Activated CD8-positive, alpha-beta memory T cell treated with anti-CD3 and anti-CD28 coated beads, Interleukin-2, amount 10 ng/mL, durations not matched to agents 7 days and 5 days (primary cell): ENCODE measurements at regions not wholly inside any gene's neighbourhood (a gene's known extent, or its start where the extent isn't known, plus 50 kb on each side); places are given as distances from the start of the nearest gene placed in this dataset.

Experiments used
- ATAC-seq: fragments of 150-1000 bp; cut with Tn5 transposase; one replicate; pipeline ENCODE4 v1.10.0; 2021; ENCODE audit warnings: moderate library complexity
- CTCF ChIA-PET: fragments of 350-600 bp; sonication (Branson Sonifier 250); formaldehyde crosslinking; loops from one replicate; lab custom pipeline; 2021; ENCODE audit warnings: antibody characterized with exemption; lab: Charles Lee
- DNase-seq: peaks from one replicate; pipeline ENCODE4 v3.0.0-alpha.2; 2020
- H3K27ac Mint-ChIP-seq: one replicate; pipeline ENCODE4 v1.8.0; 2021; ENCODE audit warnings: mild to moderate bottlenecking, mixed read lengths
- H3K27me3 Mint-ChIP-seq: one replicate; pipeline ENCODE4 v1.8.0; 2021; ENCODE audit warnings: mixed read lengths
- H3K36me3 Mint-ChIP-seq: one replicate; pipeline ENCODE4 v1.8.0; 2021; ENCODE audit warnings: mild to moderate bottlenecking, mixed read lengths
- H3K4me1 Mint-ChIP-seq: one replicate; pipeline ENCODE4 v1.8.0; 2021; ENCODE audit warnings: mixed read lengths
- H3K4me3 Mint-ChIP-seq: one replicate; pipeline ENCODE4 v1.8.0; 2021; ENCODE audit warnings: mild to moderate bottlenecking, moderate library complexity, mixed read lengths
- H3K9me3 Mint-ChIP-seq: one replicate; pipeline ENCODE4 v1.8.0; 2022; ENCODE audit warnings: low read depth, mixed read lengths

GRCh38 chrX:10722851-10723250 is 102.5 kb upstream of the MID1 start:
- Mint-ChIP-seq H3K4me3 (no peak overlapping the region), H3K27me3 (no peaks in the 10 kb centered on the region), H3K36me3 (no peaks in the 10 kb centered on the region), H3K4me1 (no peaks in the 10 kb centered on the region), H3K9me3 (no peaks in the 10 kb centered on the region), H3K27ac (no peak overlapping the region)
- CTCF ChIA-PET: interaction anchor here (1.2 to 3.5 kb wide), 2 partner anchors 532 to 536 kb away, joined by 3 to 19 read pairs; no protein-coding TSS in a partner anchor
- DNase-seq (peak; percentile 46), ATAC-seq (no peak)

- no peak overlapping the region for H3K27ac Mint-ChIP-seq
These were observed 104.7 kb upstream of the MID1 start for GRCh38 chrX:10725071-10725470.

GRCh38 chrX:10726647-10727046 is 106.3 kb upstream of the MID1 start:
- Mint-ChIP-seq H3K36me3 (no peaks in the 10 kb centered on the region), H3K4me3 (no peak overlapping the region), H3K27me3 (no peaks in the 10 kb centered on the region), H3K4me1 (no peaks in the 10 kb centered on the region), H3K27ac (no peak overlapping the region), H3K9me3 (no peaks in the 10 kb centered on the region)
- DNase-seq (no peak), ATAC-seq (no peak)
- CTCF ChIA-PET: no interaction called here

More at GRCh38 chrX:10725071-10725470, 104.7 kb upstream of the MID1 start:
- H3K27me3 Mint-ChIP-seq: no peaks in the 10 kb centered on the region
- no peak for DNase-seq
- H3K9me3 Mint-ChIP-seq: no peaks in the 10 kb centered on the region
- no peaks in the 10 kb centered on the region for H3K36me3 Mint-ChIP-seq
- CTCF ChIA-PET: interaction anchor here (3.5 kb wide), 1 partner anchor 534 kb away, joined by 19 read pairs; no protein-coding TSS in a partner anchor
- ATAC-seq: no peak
- H3K4me1 Mint-ChIP-seq: no peaks in the 10 kb centered on the region
- H3K4me3 Mint-ChIP-seq: no peak overlapping the region

- no peak overlapping the region for H3K27ac Mint-ChIP-seq
- no peaks in the 10 kb centered on the region for H3K9me3 Mint-ChIP-seq
- ATAC-seq (no peak), DNase-seq (no peak)
- no peaks in the 10 kb centered on the region for H3K4me1 Mint-ChIP-seq
- CTCF ChIA-PET: no interaction called here
- H3K27me3 Mint-ChIP-seq: no peaks in the 10 kb centered on the region
- no peaks in the 10 kb centered on the region for H3K36me3 Mint-ChIP-seq
- no peak overlapping the region for H3K4me3 Mint-ChIP-seq
These were observed 108.5 kb upstream of the MID1 start for GRCh38 chrX:10728806-10729389.

GRCh38 chrX:10739426-10739825 is 119.0 kb upstream of the MID1 start:
- CTCF ChIA-PET: no interaction called here

GRCh38 chrX:10741003-10741402 is 120.6 kb upstream of the MID1 start:
- ATAC-seq: no peak
- H3K4me3 Mint-ChIP-seq: no peak overlapping the region
- no peaks in the 10 kb centered on the region for H3K36me3 Mint-ChIP-seq

More at GRCh38 chrX:10739426-10739825, 119.0 kb upstream of the MID1 start:
- Mint-ChIP-seq H3K27ac (no peak overlapping the region), H3K27me3 (no peaks in the 10 kb centered on the region), H3K9me3 (no peaks in the 10 kb centered on the region), H3K36me3 (no peaks in the 10 kb centered on the region), H3K4me3 (no peak overlapping the region), H3K4me1 (no peaks in the 10 kb centered on the region)
- DNase-seq: no peak
- ATAC-seq: no peak

GRCh38 chrX:10741550-10741949 is 121.2 kb upstream of the MID1 start:
- Mint-ChIP-seq H3K27me3 (no peaks in the 10 kb centered on the region), H3K36me3 (no peaks in the 10 kb centered on the region), H3K4me3 (no peak overlapping the region), H3K27ac (no peak overlapping the region), H3K9me3 (no peaks in the 10 kb centered on the region), H3K4me1 (no peaks in the 10 kb centered on the region)
- CTCF ChIA-PET: no interaction called here
- no peak for ATAC-seq
- DNase-seq: no peak

More at GRCh38 chrX:10741003-10741402, 120.6 kb upstream of the MID1 start:
- Mint-ChIP-seq H3K9me3 (no peaks in the 10 kb centered on the region), H3K4me1 (no peaks in the 10 kb centered on the region), H3K27ac (no peak overlapping the region), H3K27me3 (no peaks in the 10 kb centered on the region)
- CTCF ChIA-PET: no interaction called here
- DNase-seq: no peak

GRCh38 chrX:10743476-10743875 is 123.1 kb upstream of the MID1 start:
- ATAC-seq (no peak), DNase-seq (no peak)
- CTCF ChIA-PET: no interaction called here
- Mint-ChIP-seq H3K27ac (no peak overlapping the region), H3K36me3 (no peaks in the 10 kb centered on the region), H3K9me3 (no peaks in the 10 kb centered on the region), H3K4me1 (no peaks in the 10 kb centered on the region), H3K4me3 (no peak overlapping the region), H3K27me3 (no peaks in the 10 kb centered on the region)

- H3K27ac Mint-ChIP-seq: no peak overlapping the region
- no peaks in the 10 kb centered on the region for H3K9me3 Mint-ChIP-seq
- H3K4me3 Mint-ChIP-seq: no peak overlapping the region
- H3K36me3 Mint-ChIP-seq: no peaks in the 10 kb centered on the region
- CTCF ChIA-PET: no interaction called here
- ATAC-seq (no peak), DNase-seq (no peak)
- H3K27me3 Mint-ChIP-seq: no peaks in the 10 kb centered on the region
- H3K4me1 Mint-ChIP-seq: no peaks in the 10 kb centered on the region
These were observed 123.6 kb upstream of the MID1 start for GRCh38 chrX:10744007-10744406.

GRCh38 chrX:10747975-10748374 is 127.6 kb upstream of the MID1 start:
- Mint-ChIP-seq H3K4me3 (no peak overlapping the region), H3K27me3 (no peaks in the 10 kb centered on the region), H3K27ac (no peak overlapping the region), H3K9me3 (no peaks in the 10 kb centered on the region), H3K36me3 (no peaks in the 10 kb centered on the region), H3K4me1 (no peaks in the 10 kb centered on the region)
- ATAC-seq (no peak), DNase-seq (no peak)
- CTCF ChIA-PET: no interaction called here

- CTCF ChIA-PET: no interaction called here
- ATAC-seq (no peak), DNase-seq (no peak)
- H3K36me3 Mint-ChIP-seq: no peaks in the 10 kb centered on the region
- H3K27me3 Mint-ChIP-seq: no peaks in the 10 kb centered on the region
- no peak overlapping the region for H3K27ac Mint-ChIP-seq
- no peaks in the 10 kb centered on the region for H3K4me1 Mint-ChIP-seq
- H3K4me3 Mint-ChIP-seq: no peak overlapping the region
- H3K9me3 Mint-ChIP-seq: no peaks in the 10 kb centered on the region
These were observed 128.7 kb upstream of the MID1 start for GRCh38 chrX:10749113-10749512.

- CTCF ChIA-PET: no interaction called here
- Mint-ChIP-seq H3K36me3 (no peaks in the 10 kb centered on the region), H3K4me1 (no peaks in the 10 kb centered on the region), H3K27me3 (no peaks in the 10 kb centered on the region), H3K9me3 (no peaks in the 10 kb centered on the region), H3K4me3 (no peak overlapping the region), H3K27ac (no peak overlapping the region)
- no peak for DNase-seq
- no peak for ATAC-seq
These were observed 130.2 kb upstream of the MID1 start for GRCh38 chrX:10750581-10750980.

- Mint-ChIP-seq H3K27me3 (no peaks in the 10 kb centered on the region), H3K4me3 (no peak overlapping the region), H3K4me1 (no peaks in the 10 kb centered on the region), H3K36me3 (no peaks in the 10 kb centered on the region), H3K27ac (no peak overlapping the region), H3K9me3 (no peaks in the 10 kb centered on the region)
- CTCF ChIA-PET: no interaction called here
- no peak for DNase-seq
- ATAC-seq: no peak
These were observed 132.7 kb upstream of the MID1 start for GRCh38 chrX:10753116-10753515.

GRCh38 chrX:10754445-10754844 is 134.1 kb upstream of the MID1 start:
- Mint-ChIP-seq H3K27ac (no peak overlapping the region), H3K4me1 (no peaks in the 10 kb centered on the region), H3K27me3 (no peaks in the 10 kb centered on the region), H3K9me3 (no peaks in the 10 kb centered on the region), H3K4me3 (no peak overlapping the region), H3K36me3 (no peaks in the 10 kb centered on the region)
- ATAC-seq: no peak
- no peak for DNase-seq
- CTCF ChIA-PET: no interaction called here
